Progenitor cell of endocrine pancreas (in vitro differentiated cells): ENCODE measurements at regions not wholly inside any gene's neighbourhood (a gene's known extent, or its start where the extent isn't known, plus 50 kb on each side); places are given as distances from the start of the nearest gene placed in this dataset.
"Not testable (repeated sequence)": the region's sequence is repeated elsewhere in the genome, so short reads cannot be mapped to it uniquely, and the experiment has no call there.

Experiments
- DNase-seq: peaks from one replicate; pipeline ENCODE4 v3.0.0; 2021; ENCODE audit warnings: low spot score; ENCODE audit not compliant: unreplicated experiment
- H3K27ac Mint-ChIP-seq: 2 replicates; pipeline ENCODE4 v1.8.0; 2021; ENCODE audit warnings: mild to moderate bottlenecking, moderate library complexity, mixed read lengths
- H3K27me3 Mint-ChIP-seq: 2 replicates; pipeline ENCODE4 v1.8.0; 2021; ENCODE audit warnings: mixed read lengths
- H3K36me3 Mint-ChIP-seq: 2 replicates; pipeline ENCODE4 v1.8.0; 2022; ENCODE audit warnings: mixed read lengths; ENCODE audit not compliant: insufficient read depth
- H3K4me1 Mint-ChIP-seq: 2 replicates; pipeline ENCODE4 v1.8.0; 2021; ENCODE audit warnings: low read depth, mixed read lengths
- H3K4me3 Mint-ChIP-seq: 2 replicates; pipeline ENCODE4 v1.8.0; 2021; ENCODE audit warnings: low read depth, mild to moderate bottlenecking, moderate library complexity, mixed read lengths
- H3K9me3 Mint-ChIP-seq: 2 replicates; pipeline ENCODE4 v1.8.0; 2021; ENCODE audit warnings: low read depth, mixed read lengths
- TF ChIP-seq, protein P1 (sequence below): fragments of 200-600 bp; sonication (generic); IDR thresholded peaks from one replicate; pipeline ENCODE4 v1.5.0; 2021; ENCODE audit warnings: antibody characterized with exemption, mild to moderate bottlenecking; ENCODE audit not compliant: unreplicated experiment

DNA sequence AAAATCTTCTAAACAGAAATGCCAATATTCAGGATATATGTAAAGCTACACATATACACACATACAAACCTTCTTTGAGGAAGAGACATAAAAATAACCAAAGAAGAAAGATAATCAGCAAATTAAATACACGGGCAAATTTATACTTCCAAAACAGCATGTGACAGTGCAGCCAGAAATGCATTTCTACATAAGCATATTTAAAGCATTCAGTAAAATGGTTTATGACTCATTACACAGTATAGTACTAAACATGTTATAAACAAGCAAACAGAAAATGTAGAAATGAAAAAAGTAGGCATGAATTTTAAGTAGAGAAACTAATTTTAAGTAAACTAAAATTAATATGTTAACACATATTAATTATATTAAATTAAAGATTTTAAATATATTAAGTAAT is 1717.2 kb downstream of the OTOL1 start:
- no peaks in the 10 kb centered on the region for H3K27me3 Mint-ChIP-seq
- TF ChIP-seq, protein P1, sequence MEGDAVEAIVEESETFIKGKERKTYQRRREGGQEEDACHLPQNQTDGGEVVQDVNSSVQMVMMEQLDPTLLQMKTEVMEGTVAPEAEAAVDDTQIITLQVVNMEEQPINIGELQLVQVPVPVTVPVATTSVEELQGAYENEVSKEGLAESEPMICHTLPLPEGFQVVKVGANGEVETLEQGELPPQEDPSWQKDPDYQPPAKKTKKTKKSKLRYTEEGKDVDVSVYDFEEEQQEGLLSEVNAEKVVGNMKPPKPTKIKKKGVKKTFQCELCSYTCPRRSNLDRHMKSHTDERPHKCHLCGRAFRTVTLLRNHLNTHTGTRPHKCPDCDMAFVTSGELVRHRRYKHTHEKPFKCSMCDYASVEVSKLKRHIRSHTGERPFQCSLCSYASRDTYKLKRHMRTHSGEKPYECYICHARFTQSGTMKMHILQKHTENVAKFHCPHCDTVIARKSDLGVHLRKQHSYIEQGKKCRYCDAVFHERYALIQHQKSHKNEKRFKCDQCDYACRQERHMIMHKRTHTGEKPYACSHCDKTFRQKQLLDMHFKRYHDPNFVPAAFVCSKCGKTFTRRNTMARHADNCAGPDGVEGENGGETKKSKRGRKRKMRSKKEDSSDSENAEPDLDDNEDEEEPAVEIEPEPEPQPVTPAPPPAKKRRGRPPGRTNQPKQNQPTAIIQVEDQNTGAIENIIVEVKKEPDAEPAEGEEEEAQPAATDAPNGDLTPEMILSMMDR: no peak
- DNase-seq: no peak
- H3K36me3 Mint-ChIP-seq: no peaks in the 10 kb centered on the region
- no peaks in the 10 kb centered on the region for H3K9me3 Mint-ChIP-seq
- H3K27ac Mint-ChIP-seq: no peak overlapping the region
- H3K4me3 Mint-ChIP-seq: no peak overlapping the region
- no peaks in the 10 kb centered on the region for H3K4me1 Mint-ChIP-seq

DNA sequence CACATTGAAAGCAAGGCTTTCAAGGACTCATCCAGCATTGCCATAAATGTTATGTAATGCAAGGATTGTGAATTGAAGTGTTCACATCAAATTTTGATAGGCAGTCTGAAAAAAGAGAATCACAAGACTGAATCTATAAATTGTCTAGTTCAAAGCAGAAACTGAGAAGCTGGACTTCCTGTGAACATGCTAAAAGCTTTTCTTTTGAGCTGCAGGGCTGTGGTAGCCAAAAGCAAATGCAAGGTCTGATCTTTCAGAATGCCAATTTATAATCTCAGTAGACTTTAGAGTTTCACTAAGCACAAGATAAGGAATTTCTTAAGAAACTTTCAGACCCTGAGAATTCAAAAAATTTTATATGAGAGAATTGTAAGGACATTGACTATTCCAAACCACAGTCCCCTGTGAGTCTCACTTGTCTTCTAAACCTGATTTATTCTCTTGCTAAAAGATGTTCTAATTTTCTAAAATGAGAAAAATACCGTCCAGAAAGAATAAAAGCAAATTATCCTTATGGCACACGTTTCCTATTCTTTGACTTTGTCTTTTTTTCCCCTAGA is 1700.3 kb downstream of the OTOL1 start:
- no peak overlapping the region for H3K27ac Mint-ChIP-seq

DNA sequence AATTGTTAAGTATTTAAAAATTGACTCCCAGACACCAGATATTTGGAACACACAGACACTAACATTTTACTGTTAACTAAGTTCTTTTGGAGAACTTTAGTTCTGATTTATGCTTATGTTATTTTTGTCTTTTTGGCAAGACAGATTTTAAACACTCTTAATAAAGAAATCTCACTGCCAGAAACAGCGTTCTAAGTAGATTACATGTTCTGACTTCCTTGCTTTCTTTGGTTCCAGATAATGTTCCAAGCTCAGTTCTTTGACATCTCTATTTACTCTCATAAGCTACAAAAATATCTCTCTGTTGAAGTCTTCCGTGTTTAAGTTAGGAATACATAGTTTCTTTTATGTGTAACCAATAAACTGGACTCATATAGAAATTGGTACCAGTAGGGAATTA is 1699.6 kb downstream of the OTOL1 start:
- Mint-ChIP-seq H3K36me3 (no peaks in the 10 kb centered on the region), H3K27me3 (no peaks in the 10 kb centered on the region), H3K9me3 (no peaks in the 10 kb centered on the region), H3K4me3 (no peak overlapping the region), H3K27ac (no peak overlapping the region), H3K4me1 (no peaks in the 10 kb centered on the region)
- DNase-seq: no peak
- TF ChIP-seq, protein P1: no peak

More for the DNA sequence above, 1700.3 kb downstream of the OTOL1 start:
- no peaks in the 10 kb centered on the region for H3K36me3 Mint-ChIP-seq
- H3K9me3 Mint-ChIP-seq: no peaks in the 10 kb centered on the region
- TF ChIP-seq, protein P1: no peak
- no peak for DNase-seq
- no peak overlapping the region for H3K4me3 Mint-ChIP-seq
- H3K4me1 Mint-ChIP-seq: no peaks in the 10 kb centered on the region
- no peaks in the 10 kb centered on the region for H3K27me3 Mint-ChIP-seq

DNA sequence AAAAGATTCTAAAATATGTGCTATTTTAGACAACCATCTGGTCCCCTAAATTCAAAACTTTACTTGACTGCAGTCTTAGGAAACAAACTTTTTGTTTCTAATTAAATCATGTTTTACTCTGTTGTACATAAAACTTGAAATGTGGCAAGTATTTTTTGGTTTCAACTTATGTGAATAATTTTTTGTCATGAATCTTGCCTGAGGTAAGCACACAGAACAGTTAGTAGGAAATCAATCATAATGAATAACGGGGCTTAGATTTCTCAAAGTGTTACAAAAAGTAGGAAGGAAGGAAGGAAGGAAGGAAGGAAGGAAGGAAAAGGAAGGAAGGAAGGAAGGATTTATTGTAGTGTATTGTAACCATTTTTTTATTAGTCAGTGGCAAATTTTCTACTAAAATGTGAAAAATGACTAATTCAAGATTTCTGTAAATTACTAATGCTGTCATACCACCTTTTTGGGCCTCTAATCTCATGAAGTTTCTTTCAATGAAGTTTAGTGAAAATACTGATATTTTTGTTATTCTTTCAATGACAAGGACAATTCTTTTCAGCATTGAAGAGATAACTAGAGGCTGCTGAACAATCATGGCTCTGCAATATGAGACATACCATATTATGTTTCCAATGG is 1689.2 kb downstream of the OTOL1 start:
- no peaks in the 10 kb centered on the region for H3K27me3 Mint-ChIP-seq
- TF ChIP-seq, protein P1: no peak
- H3K36me3 Mint-ChIP-seq: no peaks in the 10 kb centered on the region
- peaks cover 6% of the 10 kb centered on the region for H3K9me3 Mint-ChIP-seq
- H3K4me3 Mint-ChIP-seq: no peak overlapping the region
- H3K4me1 Mint-ChIP-seq: no peaks in the 10 kb centered on the region
- no peak for DNase-seq
- H3K27ac Mint-ChIP-seq: no peak overlapping the region

DNA sequence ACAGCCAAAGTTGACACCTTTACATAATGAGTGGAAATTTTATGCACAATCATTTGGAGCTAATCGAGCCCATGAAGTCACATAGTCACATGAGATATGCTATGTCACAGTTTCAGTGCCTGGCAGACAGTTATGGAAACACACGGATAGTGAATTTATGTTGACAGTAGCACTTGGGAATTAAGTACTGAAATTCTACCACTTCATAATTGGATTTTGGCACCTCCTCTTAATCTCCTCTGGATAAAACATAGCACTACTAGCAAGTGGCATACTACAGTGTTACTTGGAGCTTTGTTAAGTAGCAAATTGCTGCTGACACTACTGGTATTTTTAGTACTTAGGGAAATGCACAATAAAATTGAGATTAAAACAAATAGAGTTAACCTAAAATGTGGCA is 1679.4 kb downstream of the OTOL1 start:
- Mint-ChIP-seq H3K4me1 (no peaks in the 10 kb centered on the region), H3K27ac (no peak overlapping the region), H3K27me3 (no peaks in the 10 kb centered on the region), H3K36me3 (no peaks in the 10 kb centered on the region), H3K9me3 (peaks cover 9% of the 10 kb centered on the region), H3K4me3 (no peak overlapping the region)
- TF ChIP-seq, protein P1: no peak
- no peak for DNase-seq

DNA sequence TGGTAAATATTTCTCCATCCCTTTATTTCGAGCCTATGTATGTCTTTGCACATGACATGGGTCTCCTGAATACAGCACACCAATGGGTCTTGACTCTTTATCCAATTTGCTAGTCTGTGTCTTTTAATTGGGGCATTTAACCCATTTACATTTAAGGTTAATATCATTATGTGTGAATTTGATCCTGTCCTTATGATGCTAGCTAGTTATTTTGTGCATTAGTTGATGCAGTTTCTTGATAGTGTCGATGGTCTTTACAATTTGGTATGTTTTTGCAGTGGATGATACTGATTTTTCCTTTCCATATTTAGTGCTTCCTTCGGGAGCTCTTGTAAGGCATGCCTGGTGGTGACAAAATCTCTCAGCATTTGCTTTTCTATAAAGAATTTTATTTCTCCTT is 1675.9 kb downstream of the OTOL1 start:
- H3K36me3 Mint-ChIP-seq, H3K27ac Mint-ChIP-seq, H3K4me1 Mint-ChIP-seq, DNase-seq, H3K27me3 Mint-ChIP-seq, H3K4me3 Mint-ChIP-seq: not testable (repeated sequence)
- peaks cover 13% of the 10 kb centered on the region for H3K9me3 Mint-ChIP-seq
